Chondrocyte (in vitro differentiated cells): ENCODE measurements at regions not wholly inside any gene's neighbourhood (a gene's known extent, or its start where the extent isn't known, plus 50 kb on each side); places are given as distances from the start of the nearest gene placed in this dataset.

Source experiments
- DNase-seq: peaks from one replicate; pipeline ENCODE4 v3.0.0; 2021; ENCODE audit warnings: mixed read lengths, low spot score
- H3K27ac Mint-ChIP-seq: one replicate; pipeline ENCODE4 v1.8.0; 2021; ENCODE audit warnings: mild to moderate bottlenecking, moderate library complexity, mixed read lengths; ENCODE audit not compliant: unreplicated experiment
- H3K27me3 Mint-ChIP-seq: 2 replicates; pipeline ENCODE4 v1.8.0; 2021; ENCODE audit warnings: low read depth, mixed read lengths
- H3K36me3 Mint-ChIP-seq: 2 replicates; pipeline ENCODE4 v1.8.0; 2021; ENCODE audit warnings: low read depth, mixed read lengths
- H3K4me1 Mint-ChIP-seq: 2 replicates; pipeline ENCODE4 v1.8.0; 2021; ENCODE audit warnings: low read depth, mild to moderate bottlenecking, mixed read lengths
- H3K4me3 Mint-ChIP-seq: one replicate; pipeline ENCODE4 v1.8.0; 2021; ENCODE audit warnings: mild to moderate bottlenecking, moderate library complexity, mixed read lengths; ENCODE audit not compliant: unreplicated experiment
- H3K9me3 Mint-ChIP-seq: 2 replicates; pipeline ENCODE4 v1.8.0; 2021; ENCODE audit warnings: low read depth, mixed read lengths
- TF ChIP-seq, protein P1 (sequence below): fragments of 200-600 bp; sonication (generic); IDR thresholded peaks from 2 replicates; pipeline ENCODE4 v1.5.0; 2021; ENCODE audit warnings: antibody characterized with exemption, mild to moderate bottlenecking, moderate library complexity

GRCh38 chr18:38450876-38451275 lies 885.3 kb upstream of the CELF4 start:
- TF ChIP-seq, protein P1, sequence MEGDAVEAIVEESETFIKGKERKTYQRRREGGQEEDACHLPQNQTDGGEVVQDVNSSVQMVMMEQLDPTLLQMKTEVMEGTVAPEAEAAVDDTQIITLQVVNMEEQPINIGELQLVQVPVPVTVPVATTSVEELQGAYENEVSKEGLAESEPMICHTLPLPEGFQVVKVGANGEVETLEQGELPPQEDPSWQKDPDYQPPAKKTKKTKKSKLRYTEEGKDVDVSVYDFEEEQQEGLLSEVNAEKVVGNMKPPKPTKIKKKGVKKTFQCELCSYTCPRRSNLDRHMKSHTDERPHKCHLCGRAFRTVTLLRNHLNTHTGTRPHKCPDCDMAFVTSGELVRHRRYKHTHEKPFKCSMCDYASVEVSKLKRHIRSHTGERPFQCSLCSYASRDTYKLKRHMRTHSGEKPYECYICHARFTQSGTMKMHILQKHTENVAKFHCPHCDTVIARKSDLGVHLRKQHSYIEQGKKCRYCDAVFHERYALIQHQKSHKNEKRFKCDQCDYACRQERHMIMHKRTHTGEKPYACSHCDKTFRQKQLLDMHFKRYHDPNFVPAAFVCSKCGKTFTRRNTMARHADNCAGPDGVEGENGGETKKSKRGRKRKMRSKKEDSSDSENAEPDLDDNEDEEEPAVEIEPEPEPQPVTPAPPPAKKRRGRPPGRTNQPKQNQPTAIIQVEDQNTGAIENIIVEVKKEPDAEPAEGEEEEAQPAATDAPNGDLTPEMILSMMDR: no peak
- Mint-ChIP-seq H3K27me3 (no peaks in the 10 kb centered on the region), H3K36me3 (no peaks in the 10 kb centered on the region), H3K9me3 (peaks cover 4% of the 10 kb centered on the region), H3K4me3 (no peak overlapping the region), H3K27ac (no peak overlapping the region), H3K4me1 (peaks cover 5% of the 10 kb centered on the region)
- DNase-seq: no peak

- H3K27me3 Mint-ChIP-seq: no peaks in the 10 kb centered on the region
- H3K4me3 Mint-ChIP-seq: no peak overlapping the region
- no peaks in the 10 kb centered on the region for H3K36me3 Mint-ChIP-seq
- TF ChIP-seq, protein P1: no peak
- no peaks in the 10 kb centered on the region for H3K9me3 Mint-ChIP-seq
- H3K27ac Mint-ChIP-seq: no peak overlapping the region
- H3K4me1 Mint-ChIP-seq: peaks cover 5% of the 10 kb centered on the region
- no peak for DNase-seq
Observed at GRCh38 chr18:38445804-38446145, 880.2 kb upstream of the CELF4 start.

DNA sequence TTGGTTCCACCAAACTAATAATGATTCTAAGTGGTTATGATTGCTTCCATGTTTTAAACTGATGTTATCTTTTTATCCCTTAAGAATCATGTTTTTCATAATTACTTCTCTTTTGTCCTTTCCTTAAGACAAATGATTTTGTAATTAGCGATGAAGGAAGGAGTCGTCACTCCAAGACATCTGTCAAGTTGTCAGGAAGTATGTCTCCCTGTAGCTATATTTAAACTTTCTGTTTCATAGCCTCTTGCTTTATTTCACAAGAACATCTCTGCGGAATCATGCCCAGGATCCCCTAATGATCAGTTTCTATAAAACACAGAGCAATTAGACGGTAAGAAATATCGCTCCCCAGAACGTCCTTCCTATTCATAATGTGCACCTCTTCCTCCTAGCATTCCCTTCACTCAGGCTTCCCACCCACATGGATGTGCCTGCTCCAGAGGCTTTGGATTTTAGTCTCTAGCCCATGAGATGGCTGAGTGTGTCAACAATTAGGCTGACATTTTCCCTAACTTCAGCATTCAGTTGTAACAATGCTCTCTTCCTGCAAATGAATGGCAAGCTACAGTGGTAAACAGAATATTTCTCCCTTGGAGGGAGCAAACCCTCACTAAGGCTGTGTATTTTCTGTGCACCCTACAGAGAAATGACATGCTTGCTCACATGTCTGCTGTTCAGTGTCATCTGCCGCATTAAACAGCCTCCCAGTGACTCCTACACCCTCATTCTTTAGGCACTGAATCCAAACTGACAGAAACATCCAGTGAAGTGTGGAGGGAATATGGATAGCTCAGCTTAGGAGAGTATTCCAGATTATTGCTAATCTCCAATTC lies 879.6 kb upstream of the CELF4 start:
- TF ChIP-seq, protein P1: no peak
- Mint-ChIP-seq H3K4me1 (peaks cover 5% of the 10 kb centered on the region), H3K9me3 (no peaks in the 10 kb centered on the region), H3K27ac (no peak overlapping the region), H3K27me3 (no peaks in the 10 kb centered on the region), H3K36me3 (no peaks in the 10 kb centered on the region), H3K4me3 (no peak overlapping the region)
- DNase-seq: no peak

DNA sequence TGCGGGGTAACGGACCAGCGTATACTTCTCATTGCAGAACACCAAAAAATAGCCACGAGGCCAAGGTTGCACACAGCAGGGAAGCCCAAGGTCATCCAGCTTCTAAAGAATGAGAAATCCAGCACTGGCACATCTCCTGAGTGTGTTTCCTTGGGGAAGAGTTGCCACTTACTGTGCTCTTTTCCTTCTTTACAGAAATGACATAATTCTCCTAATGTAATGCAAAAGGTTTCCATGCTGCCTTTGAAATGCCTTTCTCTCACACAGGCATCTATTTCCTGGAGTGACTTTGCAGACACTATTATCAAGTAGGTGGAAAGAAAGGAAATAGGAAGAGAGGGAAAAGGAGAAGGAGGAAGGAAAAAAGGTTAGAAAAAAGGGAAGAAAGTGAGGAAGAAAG lies 862.1 kb upstream of the CELF4 start:
- no peaks in the 10 kb centered on the region for H3K36me3 Mint-ChIP-seq
- H3K27me3 Mint-ChIP-seq: peaks cover 2% of the 10 kb centered on the region
- TF ChIP-seq, protein P1: no peak
- H3K4me1 Mint-ChIP-seq: no peaks in the 10 kb centered on the region
- DNase-seq: no peak
- H3K9me3 Mint-ChIP-seq: no peaks in the 10 kb centered on the region
- H3K27ac Mint-ChIP-seq: no peak overlapping the region
- H3K4me3 Mint-ChIP-seq: no peak overlapping the region

DNA sequence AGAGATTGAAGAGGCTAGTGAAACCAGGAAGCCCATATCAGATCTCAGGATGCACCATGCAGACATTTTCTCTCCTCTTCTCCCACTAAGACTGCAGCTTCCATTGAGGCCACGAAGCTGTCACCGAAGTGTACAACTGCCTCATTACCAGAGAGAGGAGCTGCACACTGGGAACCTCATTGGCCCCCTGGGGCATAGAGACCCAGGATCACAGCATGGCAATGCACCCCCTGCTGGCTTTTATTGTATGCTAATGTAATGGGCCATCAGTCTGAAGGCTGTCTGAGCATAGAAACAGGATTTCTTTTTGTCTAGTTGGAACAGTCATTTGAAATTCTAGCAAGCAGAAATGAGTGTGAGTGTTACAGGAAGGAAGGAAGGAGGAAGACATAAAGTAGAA lies 861.6 kb upstream of the CELF4 start:
- no peak for DNase-seq
- TF ChIP-seq, protein P1: no peak
- Mint-ChIP-seq H3K27me3 (peaks cover 2% of the 10 kb centered on the region), H3K4me1 (no peaks in the 10 kb centered on the region), H3K36me3 (no peaks in the 10 kb centered on the region), H3K27ac (no peak overlapping the region), H3K4me3 (no peak overlapping the region), H3K9me3 (no peaks in the 10 kb centered on the region)
